Sigmoid colon (tissue), 4 donors: ENCODE measurements at regions not wholly inside any gene's neighbourhood (a gene's known extent, or its start where the extent isn't known, plus 50 kb on each side); places are given as distances from the start of the nearest gene placed in this dataset.

ENCODE experiments used
- POLR2A ChIP-seq, 2 donors: fragments of 450-650 bp; IDR thresholded peaks; one replicate each; pipeline ENCODE4 v1.6.1; 2016; ENCODE audit warnings: antibody characterized with exemption in 2 of 2, mild to moderate bottlenecking in 2 of 2, moderate library complexity in 2 of 2
- POLR2AphosphoS5 ChIP-seq, 4 donors: sonication (generic); formaldehyde crosslinking; IDR thresholded peaks; one replicate each; pipeline ENCODE4 v1.6.1; 2017; ENCODE audit warnings: antibody characterized with exemption in 4 of 4
- TF ChIP-seq, protein P1 (sequence below), 4 experiments: fragments of 450-650 bp in 3 of 4; fragments of 200-600 bp in 1 of 4; IDR thresholded peaks; one replicate each; pipeline ENCODE4 v1.5.1; 2016 to 2019; ENCODE audit warnings: antibody characterized with exemption in 4 of 4, mild to moderate bottlenecking in 3 of 4, moderate library complexity in 2 of 4

DNA sequence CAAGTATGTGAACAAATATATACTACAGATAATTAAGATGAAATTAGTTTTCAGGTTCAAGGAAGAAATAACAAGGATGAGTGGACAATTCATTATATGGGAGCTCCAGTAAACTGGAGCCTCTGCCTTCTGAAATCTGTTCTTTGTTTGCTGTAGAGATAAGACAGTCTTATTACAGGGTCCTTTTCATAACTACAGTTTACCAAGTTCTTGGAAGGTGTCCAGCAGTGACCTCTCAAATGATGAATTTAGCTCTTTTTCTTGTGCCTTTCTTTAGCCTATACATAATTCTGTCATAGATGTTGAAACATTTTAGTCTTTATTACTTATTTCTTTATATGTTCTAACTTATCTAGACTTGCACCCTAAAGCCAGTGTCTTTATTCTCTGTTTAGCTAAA lies 89.7 kb upstream of the GBE1 start:
- TF ChIP-seq, protein P1, sequence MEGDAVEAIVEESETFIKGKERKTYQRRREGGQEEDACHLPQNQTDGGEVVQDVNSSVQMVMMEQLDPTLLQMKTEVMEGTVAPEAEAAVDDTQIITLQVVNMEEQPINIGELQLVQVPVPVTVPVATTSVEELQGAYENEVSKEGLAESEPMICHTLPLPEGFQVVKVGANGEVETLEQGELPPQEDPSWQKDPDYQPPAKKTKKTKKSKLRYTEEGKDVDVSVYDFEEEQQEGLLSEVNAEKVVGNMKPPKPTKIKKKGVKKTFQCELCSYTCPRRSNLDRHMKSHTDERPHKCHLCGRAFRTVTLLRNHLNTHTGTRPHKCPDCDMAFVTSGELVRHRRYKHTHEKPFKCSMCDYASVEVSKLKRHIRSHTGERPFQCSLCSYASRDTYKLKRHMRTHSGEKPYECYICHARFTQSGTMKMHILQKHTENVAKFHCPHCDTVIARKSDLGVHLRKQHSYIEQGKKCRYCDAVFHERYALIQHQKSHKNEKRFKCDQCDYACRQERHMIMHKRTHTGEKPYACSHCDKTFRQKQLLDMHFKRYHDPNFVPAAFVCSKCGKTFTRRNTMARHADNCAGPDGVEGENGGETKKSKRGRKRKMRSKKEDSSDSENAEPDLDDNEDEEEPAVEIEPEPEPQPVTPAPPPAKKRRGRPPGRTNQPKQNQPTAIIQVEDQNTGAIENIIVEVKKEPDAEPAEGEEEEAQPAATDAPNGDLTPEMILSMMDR (IDR thresholded peaks at IDR 0.05): no peak
- no peak for TF ChIP-seq POLR2AphosphoS5 (IDR thresholded peaks at IDR 0.05)
- TF ChIP-seq POLR2A (IDR thresholded peaks at IDR 0.05): no peak
